Inflammatory macrophage (primary cell): ENCODE measurements at regions not wholly inside any gene's neighbourhood (a gene's known extent, or its start where the extent isn't known, plus 50 kb on each side); places are given as distances from the start of the nearest gene placed in this dataset.
A peak's percentile ranks its signal among the peaks of the same experiment; 100 is the strongest.

Source experiments
- DNase-seq, 2 donors: peaks; one replicate each; pipeline ENCODE4 v3.0.0-alpha.2; 2020 to 2022

DNA sequence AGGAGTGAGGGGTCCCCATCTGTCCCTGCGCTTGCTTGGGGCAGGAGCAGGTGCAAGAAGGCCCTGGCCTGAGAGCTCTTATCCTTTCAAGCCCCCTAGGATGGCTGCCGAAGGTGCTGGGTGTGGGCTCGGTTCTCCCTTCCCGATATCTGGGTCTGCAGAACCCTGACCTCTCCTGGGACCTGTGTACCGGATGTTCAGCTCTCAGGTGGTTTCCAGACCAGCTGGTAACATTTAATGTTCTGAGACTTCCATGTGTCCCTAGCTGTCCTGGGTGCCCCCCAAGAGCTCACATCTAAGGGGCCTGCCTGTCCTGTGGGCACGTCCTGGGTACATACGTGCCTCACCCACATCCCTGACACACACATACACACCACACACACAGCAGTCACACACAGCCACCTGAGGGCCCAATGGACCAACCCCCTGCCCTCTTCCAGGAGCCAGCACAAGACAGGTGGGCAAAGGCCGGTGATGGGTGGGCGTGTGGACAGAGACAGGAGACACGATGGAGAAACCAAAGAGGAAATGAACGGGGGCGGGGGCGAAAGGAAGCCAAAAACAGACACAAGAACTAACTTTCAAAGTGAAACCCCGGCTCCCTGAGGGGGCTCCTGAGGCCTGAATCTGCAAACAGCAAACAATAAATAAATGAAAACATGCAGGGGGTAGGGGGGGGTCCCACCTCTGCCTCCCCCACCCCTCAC is 124.3 kb downstream of the PTPRS start:
- no peak for DNase-seq

DNA sequence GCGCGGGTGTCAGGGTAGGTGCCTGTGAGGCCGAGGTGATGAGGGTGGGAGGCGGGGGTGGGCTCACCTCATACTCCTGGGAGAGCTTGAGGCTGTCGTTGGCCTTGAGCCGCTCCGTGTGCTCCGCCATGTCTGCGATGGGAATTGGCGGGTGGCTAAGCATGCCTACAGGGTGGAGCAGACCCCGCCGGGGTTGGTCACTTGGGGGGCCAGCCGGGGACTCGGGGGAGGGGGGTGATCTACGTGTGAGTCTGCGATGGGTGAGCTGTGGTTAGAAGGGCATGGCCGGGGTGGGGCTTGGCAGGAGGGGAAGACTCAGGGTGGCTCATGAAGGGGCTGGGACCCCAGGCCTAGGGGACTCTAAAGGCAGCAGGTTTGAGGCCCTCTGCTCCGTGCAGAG is 125.2 kb downstream of the PTPRS start:
- DNase-seq: no peak

DNA sequence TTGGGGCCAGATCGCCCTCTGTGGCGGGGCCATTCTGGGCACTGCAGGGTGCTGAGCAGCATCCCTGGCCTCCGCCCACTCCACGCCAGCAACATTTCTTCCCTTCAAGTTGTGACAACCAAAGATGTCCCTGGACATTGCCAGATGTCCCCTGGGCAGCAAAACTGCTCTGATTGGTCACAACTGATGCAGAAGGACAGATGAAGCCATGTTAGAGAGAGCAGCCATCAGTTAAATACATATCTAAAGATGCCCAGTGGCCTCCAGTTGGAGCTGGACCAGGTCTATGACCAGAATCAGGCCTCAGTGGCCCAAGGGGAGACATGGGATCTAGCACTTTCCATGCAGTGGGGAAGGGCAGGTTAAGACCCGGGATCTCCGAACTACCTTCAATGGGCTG is 125.7 kb downstream of the PTPRS start:
- DNase-seq: no peak

DNA sequence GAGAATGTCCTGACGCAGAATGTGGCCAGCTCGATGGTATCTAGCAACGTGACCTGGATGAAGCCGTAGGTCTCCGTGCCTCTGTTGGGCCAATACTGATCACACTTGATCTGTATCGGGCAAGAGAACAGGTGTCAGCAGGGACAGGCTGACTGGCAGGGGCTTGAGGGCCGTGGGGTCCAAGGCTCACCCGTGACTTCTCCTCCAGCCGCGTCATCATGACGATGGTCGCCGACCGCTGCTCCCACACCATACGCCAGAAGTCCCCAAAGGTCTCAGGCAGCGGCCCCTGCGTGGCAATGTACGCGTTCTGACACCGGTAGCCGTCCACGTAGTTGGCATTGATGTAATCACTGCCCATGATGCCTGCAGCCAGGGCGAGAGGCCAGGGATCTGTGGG is 126.2 kb downstream of the PTPRS start:
- no peak for DNase-seq

DNA sequence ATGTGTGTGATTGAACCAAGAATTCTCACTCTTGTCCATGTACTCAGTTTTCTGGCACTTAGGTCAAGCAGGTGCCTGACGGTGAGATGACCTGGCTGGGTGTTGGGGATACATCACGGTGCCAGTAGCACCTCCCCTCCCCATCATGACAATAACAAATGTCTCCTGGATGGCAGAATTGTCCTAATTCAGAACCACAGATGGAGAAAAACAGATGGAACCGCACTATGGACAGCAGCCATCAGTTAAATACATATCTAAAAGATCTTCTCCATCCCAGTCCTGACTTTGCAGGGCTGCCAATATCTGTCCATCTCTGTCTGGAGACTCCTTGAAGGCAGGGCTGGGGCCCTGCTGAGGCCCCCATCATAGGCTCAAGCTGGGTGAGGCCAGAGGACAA is 126.9 kb downstream of the PTPRS start:
- no peak for DNase-seq

DNA sequence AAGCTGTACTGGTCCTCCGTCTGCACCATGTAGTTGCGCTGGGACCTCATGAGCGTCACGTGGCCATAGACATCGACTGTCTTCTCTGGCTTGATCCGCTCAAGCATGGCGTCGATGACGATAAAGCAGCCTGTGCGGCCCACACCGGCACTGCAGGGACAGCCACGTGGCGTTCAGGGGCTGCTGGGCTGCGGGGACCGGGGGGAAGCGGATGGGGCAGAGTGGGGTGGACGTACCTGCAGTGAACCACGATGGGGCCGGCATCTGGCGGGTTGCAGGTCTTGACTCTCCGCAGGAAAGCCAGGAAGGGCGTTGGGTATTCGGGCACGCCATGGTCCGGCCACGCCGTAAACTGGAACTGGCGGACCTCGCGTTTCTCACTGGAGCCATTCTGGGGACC is 128.5 kb downstream of the PTPRS start:
- DNase-seq: no peak

DNA sequence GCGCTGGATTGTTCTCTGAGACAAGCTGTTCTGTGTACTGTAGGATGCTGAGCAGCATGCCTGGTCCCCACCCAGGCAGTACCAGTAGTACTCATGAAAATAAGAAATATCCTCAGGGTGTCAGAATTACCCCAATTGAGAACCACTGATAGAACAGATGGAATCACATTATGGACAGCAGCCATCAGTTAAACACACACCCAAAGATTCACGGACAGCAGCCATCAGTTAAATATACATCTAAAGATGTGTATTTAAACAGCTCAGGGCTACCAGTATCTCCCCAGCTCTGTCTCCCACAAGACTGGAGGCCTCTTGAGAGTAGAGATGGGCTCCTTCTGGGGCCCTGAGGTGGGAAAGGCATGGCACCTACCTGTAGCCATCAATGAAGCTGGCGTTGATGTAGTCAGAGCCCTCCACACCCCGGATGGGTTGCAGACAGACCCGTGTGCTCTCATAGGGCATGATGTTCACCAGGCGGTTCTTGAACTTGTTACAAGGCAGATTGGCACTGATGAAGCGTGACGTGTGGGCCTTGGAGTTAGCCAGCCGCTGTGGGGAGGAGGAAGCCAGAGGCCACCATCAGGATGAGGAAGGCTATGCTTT is 129.3 kb downstream of the PTPRS start:
- no peak for DNase-seq

DNA sequence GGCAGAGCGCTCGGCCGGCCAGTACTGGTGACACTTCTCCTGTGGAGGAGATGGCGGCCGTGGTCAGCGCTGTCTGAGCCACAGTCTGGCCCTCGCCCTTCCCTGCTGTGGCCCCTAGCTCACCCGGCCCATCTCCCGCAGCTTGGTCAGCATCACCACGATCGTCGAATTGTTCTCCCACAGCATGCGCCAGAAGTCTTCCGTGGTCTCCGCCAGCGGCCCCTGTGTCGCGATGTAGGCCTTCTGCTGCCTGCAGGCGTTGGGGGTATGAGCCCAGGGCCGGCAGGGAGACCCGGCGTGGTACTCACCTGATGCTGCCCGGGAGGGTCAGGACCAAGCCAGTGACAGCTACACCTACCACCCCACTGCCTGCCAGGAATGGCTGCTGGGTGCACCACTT is 130.1 kb downstream of the PTPRS start:
- DNase-seq: no peak

DNA sequence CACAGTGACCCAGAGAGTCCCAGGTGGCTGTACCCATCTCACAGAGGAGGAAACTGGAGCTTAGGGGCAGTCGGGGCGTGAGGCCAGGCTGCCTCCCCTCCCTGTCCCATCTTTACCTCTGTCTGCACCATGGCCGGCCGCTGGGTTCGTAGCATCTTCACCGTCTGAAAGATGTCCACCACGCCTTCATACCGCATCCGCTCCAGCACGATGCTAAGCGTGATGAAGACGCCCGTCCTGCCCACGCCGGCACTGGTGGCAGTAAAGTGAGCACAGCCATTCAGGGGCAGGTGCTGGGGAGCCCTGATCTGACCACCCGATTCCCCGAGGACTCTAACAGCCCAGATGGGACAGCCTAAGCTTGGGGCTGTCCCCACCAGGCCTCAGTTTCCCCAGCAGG is 132.8 kb downstream of the PTPRS start:
- no peak for DNase-seq

DNA sequence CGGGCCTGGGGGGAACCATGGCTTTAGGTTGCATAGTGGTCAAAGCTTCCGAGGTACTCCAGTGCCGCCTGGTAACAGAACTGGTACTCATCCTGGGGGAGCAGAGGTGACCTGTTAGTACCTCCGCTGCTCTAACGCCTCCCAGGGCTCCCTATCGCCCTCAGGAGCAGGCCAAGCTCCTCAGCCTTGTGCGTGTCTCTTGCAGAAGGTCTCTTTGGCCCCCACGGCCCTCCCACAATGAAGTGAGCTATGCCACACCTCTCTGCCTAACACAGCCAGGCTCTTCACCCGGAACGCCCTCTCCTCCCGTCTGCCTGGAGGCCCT is 133.9 kb downstream of the PTPRS start:
- no peak for DNase-seq

DNA sequence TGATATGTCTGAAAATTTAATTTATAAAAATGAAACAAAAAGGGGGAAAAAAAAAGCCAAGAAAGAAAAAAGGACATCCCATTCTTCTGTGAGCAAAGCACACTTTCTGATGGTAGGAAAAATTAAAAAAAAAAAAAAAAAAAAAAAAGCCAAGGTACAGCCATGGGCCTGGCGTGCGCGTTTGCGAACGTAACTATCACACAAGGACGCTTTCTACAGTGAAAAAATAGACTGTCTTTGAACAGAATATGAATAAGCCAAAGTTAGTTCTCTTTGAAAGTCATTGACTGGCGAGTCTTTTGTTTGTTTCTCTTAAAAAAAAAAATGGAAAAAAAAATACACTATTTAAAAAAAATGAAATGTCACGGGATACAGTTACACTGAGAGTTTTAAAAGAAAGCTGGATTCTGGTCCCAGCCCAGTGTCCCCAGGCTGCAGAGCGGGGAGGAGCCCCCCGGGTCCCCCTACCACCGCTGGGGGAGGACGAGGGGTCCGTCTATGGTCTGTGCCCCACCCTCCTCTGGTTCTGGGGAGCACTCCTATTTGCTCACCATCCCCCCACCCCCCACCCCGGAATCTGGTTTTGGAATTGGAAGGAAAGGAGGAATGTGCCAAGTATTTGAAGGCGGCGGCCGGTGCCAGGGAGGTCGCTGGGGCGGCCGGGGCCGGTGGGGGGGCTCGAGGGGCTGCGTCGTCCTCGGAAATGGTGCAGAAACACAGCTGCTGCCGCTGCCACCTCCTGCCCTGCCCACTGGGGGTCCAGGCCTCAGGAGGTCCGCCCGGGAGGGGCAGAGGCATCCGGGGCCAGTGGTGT is 134.5 kb downstream of the PTPRS start:
- no peak for DNase-seq

DNA sequence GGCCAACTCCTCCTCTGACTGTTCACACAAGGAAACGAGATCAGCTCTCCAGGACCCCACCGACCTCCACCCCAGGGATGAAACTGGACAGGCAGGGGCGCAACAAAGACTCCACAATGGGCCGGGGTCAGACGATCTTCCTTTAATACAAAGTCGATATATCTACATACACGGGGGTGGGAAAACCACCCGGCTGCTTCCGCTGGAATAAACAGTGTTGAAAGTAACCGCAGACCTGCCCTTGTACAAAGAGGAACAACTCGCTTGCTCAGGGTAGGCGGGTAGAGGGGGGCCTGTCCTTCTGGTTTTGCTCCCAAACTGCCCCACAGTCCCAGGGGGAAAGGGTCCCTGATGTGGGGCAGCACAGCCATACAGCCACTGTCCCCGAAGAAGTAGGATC is 135.2 kb downstream of the PTPRS start:
- peak; percentile 3 to 83 for DNase-seq

DNA sequence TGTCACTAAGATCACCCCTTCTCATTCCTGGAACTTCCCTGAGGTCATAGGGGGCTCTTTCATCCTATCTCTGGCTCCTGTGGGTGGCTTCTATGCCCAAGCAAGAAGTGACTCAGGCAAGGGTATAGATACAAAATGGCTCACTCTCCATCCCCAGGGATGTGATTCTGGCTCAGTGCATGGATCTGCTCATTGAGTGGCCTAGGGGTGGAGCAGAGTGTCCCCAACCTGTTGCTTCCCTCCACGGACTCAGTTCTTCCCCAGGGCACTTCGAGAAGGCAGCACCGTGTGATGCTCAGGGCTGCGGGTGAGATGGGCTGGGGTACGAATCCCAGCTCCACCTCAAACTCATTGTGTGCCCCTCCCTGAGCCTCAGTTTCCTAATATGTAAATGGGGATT is 136.4 kb downstream of the PTPRS start:
- DNase-seq: no peak
